ENCODE measurements at regions not wholly inside any gene's neighbourhood (a gene's known extent, or its start where the extent isn't known, plus 50 kb on each side); places are given as distances from the start of the nearest gene placed in this dataset.
"Not testable (repeated sequence)": the region's sequence is repeated elsewhere in the genome, so short reads cannot be mapped to it uniquely, and the experiment has no call there.

GRCh38 chr6:106744781-106745180 lies 115.4 kb downstream of the QRSL1 start:
- WGBS = 94% methylated on average over 2 of the region's 2 CpGs
- H3K9ac ChIP-seq (ENCODE audit: low read depth in 1 of 2, low read length in 2 of 2) = no peak overlapping the region
- TF ChIP-seq GABPA (IDR thresholded peaks at IDR 0.05 in 1 of 2, conservative IDR thresholded peaks at IDR 0.05 in 1 of 2) (no peak), YY1 (IDR thresholded peaks at IDR 0.05) (no peak), SP1 (IDR thresholded peaks at IDR 0.05) (no peak), MAX (IDR thresholded peaks at IDR 0.05) (no peak), ZBTB33 (IDR thresholded peaks at IDR 0.05) (no peak), RXRA (IDR thresholded peaks at IDR 0.05) (no peak), HNF4G (IDR thresholded peaks at IDR 0.05) (no peak)
- TF ChIP-seq, protein P1, sequence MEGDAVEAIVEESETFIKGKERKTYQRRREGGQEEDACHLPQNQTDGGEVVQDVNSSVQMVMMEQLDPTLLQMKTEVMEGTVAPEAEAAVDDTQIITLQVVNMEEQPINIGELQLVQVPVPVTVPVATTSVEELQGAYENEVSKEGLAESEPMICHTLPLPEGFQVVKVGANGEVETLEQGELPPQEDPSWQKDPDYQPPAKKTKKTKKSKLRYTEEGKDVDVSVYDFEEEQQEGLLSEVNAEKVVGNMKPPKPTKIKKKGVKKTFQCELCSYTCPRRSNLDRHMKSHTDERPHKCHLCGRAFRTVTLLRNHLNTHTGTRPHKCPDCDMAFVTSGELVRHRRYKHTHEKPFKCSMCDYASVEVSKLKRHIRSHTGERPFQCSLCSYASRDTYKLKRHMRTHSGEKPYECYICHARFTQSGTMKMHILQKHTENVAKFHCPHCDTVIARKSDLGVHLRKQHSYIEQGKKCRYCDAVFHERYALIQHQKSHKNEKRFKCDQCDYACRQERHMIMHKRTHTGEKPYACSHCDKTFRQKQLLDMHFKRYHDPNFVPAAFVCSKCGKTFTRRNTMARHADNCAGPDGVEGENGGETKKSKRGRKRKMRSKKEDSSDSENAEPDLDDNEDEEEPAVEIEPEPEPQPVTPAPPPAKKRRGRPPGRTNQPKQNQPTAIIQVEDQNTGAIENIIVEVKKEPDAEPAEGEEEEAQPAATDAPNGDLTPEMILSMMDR (IDR thresholded peaks at IDR 0.05; ENCODE audit: low read depth, low read length, missing input control) = no peak
- H3K27ac ChIP-seq (ENCODE audit: low read depth in 1 of 2, low read length in 2 of 2) = no peak overlapping the region
- H3K27me3 ChIP-seq (ENCODE audit: control insufficient read depth in 4 of 4, insufficient read depth in 4 of 4, low read length in 3 of 4) = no peaks in the 10 kb centered on the region
- no peak overlapping the region for H3K4me3 ChIP-seq (ENCODE audit: low read depth in 1 of 3, low read length in 3 of 3)
- DNase-seq (ENCODE audit: low spot score) = no peak
- peaks cover 0 to 9% (median 5%) of the 10 kb centered on the region in 4 donors for H3K4me1 ChIP-seq (ENCODE audit: control insufficient read depth in 4 of 4, insufficient read depth in 4 of 4, low read length in 3 of 4)
- H3K9me3 ChIP-seq (ENCODE audit: control insufficient read depth in 4 of 4, low read length in 3 of 4) = no peaks in the 10 kb centered on the region
- no peaks in the 10 kb centered on the region for H3K36me3 ChIP-seq (ENCODE audit: control insufficient read depth in 4 of 4, insufficient read depth in 3 of 4, low read depth in 1 of 4, low read length in 3 of 4)

DNA sequence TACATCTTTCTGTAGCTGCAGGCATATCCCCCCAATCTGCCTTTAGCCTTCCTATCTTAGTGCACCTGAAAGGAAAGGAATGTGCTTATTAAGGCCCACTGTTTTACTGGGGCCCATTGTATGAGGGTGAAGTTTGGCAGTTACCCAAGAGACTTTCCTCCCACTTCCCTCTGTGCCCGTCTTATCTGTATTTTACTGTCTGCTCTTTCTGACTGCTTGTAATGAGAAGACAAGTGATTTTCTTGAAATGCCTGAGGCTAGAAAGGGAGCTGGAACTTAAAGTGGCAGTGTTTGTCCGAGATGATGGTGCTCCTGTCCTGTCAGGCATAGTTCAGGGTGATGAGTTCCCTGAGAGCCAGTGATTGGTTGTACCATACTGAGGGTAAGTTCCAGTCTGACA lies 114.7 kb downstream of the QRSL1 start:
- 65% methylated on average over 2 of the region's 2 CpGs for WGBS
- not testable (repeated sequence) for H3K9ac ChIP-seq (ENCODE audit: low read depth in 1 of 2, low read length in 2 of 2)

GRCh38 chr6:106743612-106744011 lies 114.2 kb downstream of the QRSL1 start:
- no peak overlapping the region for H3K4me3 ChIP-seq (ENCODE audit: low read depth in 1 of 3, low read length in 3 of 3)
- H3K9ac ChIP-seq (ENCODE audit: low read depth in 1 of 2, low read length in 2 of 2) = no peak overlapping the region
- 70% methylated on average over 2 of the region's 2 CpGs for WGBS
- TF ChIP-seq HNF4A (conservative IDR thresholded peaks at IDR 0.05) (no peak), TAF1 (conservative IDR thresholded peaks at IDR 0.05) (no peak), JUND (IDR thresholded peaks at IDR 0.05) (no peak)
- TF ChIP-seq, protein P1 (IDR thresholded peaks at IDR 0.05; ENCODE audit: low read depth, low read length, missing input control) = no peak
- no peaks in the 10 kb centered on the region for H3K36me3 ChIP-seq (ENCODE audit: control insufficient read depth in 4 of 4, insufficient read depth in 3 of 4, low read depth in 1 of 4, low read length in 3 of 4)
- H3K4me1 ChIP-seq (ENCODE audit: control insufficient read depth in 4 of 4, insufficient read depth in 4 of 4, low read length in 3 of 4) = peaks cover 4 to 14% (median 5%) of the 10 kb centered on the region in 4 donors
- H3K9me3 ChIP-seq (ENCODE audit: control insufficient read depth in 4 of 4, low read length in 3 of 4) = no peaks in the 10 kb centered on the region
- DNase-seq (ENCODE audit: low spot score) = no peak
- H3K27ac ChIP-seq (ENCODE audit: low read depth in 1 of 2, low read length in 2 of 2) = no peak overlapping the region
- no peaks in the 10 kb centered on the region for H3K27me3 ChIP-seq (ENCODE audit: control insufficient read depth in 4 of 4, insufficient read depth in 4 of 4, low read length in 3 of 4)

More for the DNA sequence above, 114.7 kb downstream of the QRSL1 start:
- H3K9me3 ChIP-seq (ENCODE audit: control insufficient read depth in 4 of 4, low read length in 3 of 4); DNase-seq (ENCODE audit: low spot score); H3K36me3 ChIP-seq (ENCODE audit: control insufficient read depth in 4 of 4, insufficient read depth in 3 of 4, low read depth in 1 of 4, low read length in 3 of 4); H3K27ac ChIP-seq (ENCODE audit: low read depth in 1 of 2, low read length in 2 of 2); H3K27me3 ChIP-seq (ENCODE audit: control insufficient read depth in 4 of 4, insufficient read depth in 4 of 4, low read length in 3 of 4); H3K4me3 ChIP-seq (ENCODE audit: low read depth in 1 of 3, low read length in 3 of 3): not testable (repeated sequence)
- H3K4me1 ChIP-seq (ENCODE audit: control insufficient read depth in 4 of 4, insufficient read depth in 4 of 4, low read length in 3 of 4) = peaks cover 3 to 13% (median 5%) of the 10 kb centered on the region in 4 donors
